ENCODE measurements at regions not wholly inside any gene's neighbourhood (a gene's known extent, or its start where the extent isn't known, plus 50 kb on each side); places are given as distances from the start of the nearest gene placed in this dataset.

DNA sequence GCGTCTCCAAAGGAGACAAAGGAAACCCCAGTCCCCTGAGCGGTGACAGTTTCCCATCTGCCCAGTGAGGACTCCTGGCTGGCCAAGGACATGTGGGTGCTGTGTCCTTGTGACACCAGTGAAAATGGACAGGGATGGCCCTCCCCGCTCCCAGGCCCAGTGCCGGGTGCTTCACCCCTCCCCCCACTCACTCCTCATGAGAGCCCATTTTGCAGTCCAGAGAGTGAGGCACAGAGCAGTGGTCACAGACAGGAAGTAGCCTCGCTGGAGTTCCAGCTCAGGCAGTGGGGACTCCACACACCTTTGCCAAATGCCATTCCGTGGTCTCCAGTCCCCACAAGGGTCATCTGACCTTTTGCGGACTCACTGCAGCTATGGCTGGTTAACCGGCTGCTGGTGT, 642.9 kb downstream of the PTPRU start:
- H3K27me3 ChIP-seq, result peaks cover 0 to 11% of the 10 kb centered on the region in 2 donors
- TF ChIP-seq POLR2A (IDR thresholded peaks at IDR 0.05) (no peak), POLR2AphosphoS5 (IDR thresholded peaks at IDR 0.05) (no peak)
- TF ChIP-seq, protein P1, sequence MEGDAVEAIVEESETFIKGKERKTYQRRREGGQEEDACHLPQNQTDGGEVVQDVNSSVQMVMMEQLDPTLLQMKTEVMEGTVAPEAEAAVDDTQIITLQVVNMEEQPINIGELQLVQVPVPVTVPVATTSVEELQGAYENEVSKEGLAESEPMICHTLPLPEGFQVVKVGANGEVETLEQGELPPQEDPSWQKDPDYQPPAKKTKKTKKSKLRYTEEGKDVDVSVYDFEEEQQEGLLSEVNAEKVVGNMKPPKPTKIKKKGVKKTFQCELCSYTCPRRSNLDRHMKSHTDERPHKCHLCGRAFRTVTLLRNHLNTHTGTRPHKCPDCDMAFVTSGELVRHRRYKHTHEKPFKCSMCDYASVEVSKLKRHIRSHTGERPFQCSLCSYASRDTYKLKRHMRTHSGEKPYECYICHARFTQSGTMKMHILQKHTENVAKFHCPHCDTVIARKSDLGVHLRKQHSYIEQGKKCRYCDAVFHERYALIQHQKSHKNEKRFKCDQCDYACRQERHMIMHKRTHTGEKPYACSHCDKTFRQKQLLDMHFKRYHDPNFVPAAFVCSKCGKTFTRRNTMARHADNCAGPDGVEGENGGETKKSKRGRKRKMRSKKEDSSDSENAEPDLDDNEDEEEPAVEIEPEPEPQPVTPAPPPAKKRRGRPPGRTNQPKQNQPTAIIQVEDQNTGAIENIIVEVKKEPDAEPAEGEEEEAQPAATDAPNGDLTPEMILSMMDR (IDR thresholded peaks at IDR 0.05), result no peak
- no peak overlapping the region for H3K4me3 ChIP-seq
- peak in 1 of 2 donors; percentile 39 for DNase-seq (ENCODE audit: low spot score in 2 of 2)
- no peaks in the 10 kb centered on the region for H3K36me3 ChIP-seq
- intact Hi-C loops (cut with DNase I; ENCODE audit: low total_unique reads), result no loop called here
- H3K27ac ChIP-seq, result no peak overlapping the region
- H3K9me3 ChIP-seq, result no peaks in the 10 kb centered on the region
- H3K4me1 ChIP-seq, result no peaks in the 10 kb centered on the region

GRCh38 chr1:29878501-29878900, 642.2 kb downstream of the PTPRU start:
- peak in 1 of 2 donors; percentile 2 for DNase-seq (ENCODE audit: low spot score in 2 of 2)
- Histone ChIP-seq H3K9me3 (no peaks in the 10 kb centered on the region), H3K27me3 (peaks cover 0 to 11% of the 10 kb centered on the region in 2 donors), H3K36me3 (no peaks in the 10 kb centered on the region), H3K27ac (no peak overlapping the region), H3K4me3 (no peak overlapping the region), H3K4me1 (no peaks in the 10 kb centered on the region)
- intact Hi-C loops (cut with DNase I; ENCODE audit: low total_unique reads), result no loop called here
- TF ChIP-seq POLR2A (IDR thresholded peaks at IDR 0.05) (no peak), POLR2AphosphoS5 (IDR thresholded peaks at IDR 0.05) (no peak)
- TF ChIP-seq, protein P1 (IDR thresholded peaks at IDR 0.05), result no peak

- H3K36me3 ChIP-seq, result no peaks in the 10 kb centered on the region
- H3K9me3 ChIP-seq, result no peaks in the 10 kb centered on the region
- TF ChIP-seq POLR2A (IDR thresholded peaks at IDR 0.05), result no peak
- TF ChIP-seq POLR2AphosphoS5 (IDR thresholded peaks at IDR 0.05), result no peak
- TF ChIP-seq, protein P1 (IDR thresholded peaks at IDR 0.05), result no peak
- intact Hi-C loops (cut with DNase I; ENCODE audit: low total_unique reads), result no loop called here
- DNase-seq (ENCODE audit: low spot score in 2 of 2), result peak in 1 of 2 donors; percentile 40
- H3K27me3 ChIP-seq, result peaks cover 0 to 11% of the 10 kb centered on the region in 2 donors
- no peak overlapping the region for H3K27ac ChIP-seq
- no peak overlapping the region for H3K4me3 ChIP-seq
- no peaks in the 10 kb centered on the region for H3K4me1 ChIP-seq
Measured at GRCh38 chr1:29876902-29877301, 640.6 kb downstream of the PTPRU start.

DNA sequence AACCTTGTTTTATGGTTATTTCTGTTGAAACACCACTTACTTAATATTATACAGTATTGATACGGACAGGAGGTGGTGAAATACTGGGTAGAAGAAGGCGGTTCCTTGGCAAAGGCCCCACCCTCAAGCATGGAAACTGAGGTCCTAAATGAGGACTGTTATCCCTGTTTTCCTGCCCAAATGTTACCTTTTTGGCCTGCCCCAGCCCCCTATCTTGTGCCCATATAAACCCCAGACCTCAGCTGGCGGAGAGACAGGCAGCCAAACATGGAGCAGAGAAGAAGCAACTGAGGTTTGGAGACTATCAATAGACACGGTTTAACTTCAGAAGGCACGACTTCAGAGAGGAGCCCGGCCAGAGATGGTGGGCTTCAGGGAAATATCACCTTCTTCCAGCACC, 640.1 kb downstream of the PTPRU start:
- no peak overlapping the region for H3K27ac ChIP-seq
- no peaks in the 10 kb centered on the region for H3K36me3 ChIP-seq
- H3K4me3 ChIP-seq, result no peak overlapping the region
- no peak for DNase-seq (ENCODE audit: low spot score in 2 of 2)
- H3K9me3 ChIP-seq, result no peaks in the 10 kb centered on the region
- H3K27me3 ChIP-seq, result peaks cover 0 to 11% of the 10 kb centered on the region in 2 donors
- TF ChIP-seq POLR2AphosphoS5 (IDR thresholded peaks at IDR 0.05), result no peak
- TF ChIP-seq, protein P1 (IDR thresholded peaks at IDR 0.05), result no peak
- TF ChIP-seq POLR2A (IDR thresholded peaks at IDR 0.05), result no peak
- intact Hi-C loops (cut with DNase I; ENCODE audit: low total_unique reads), result no loop called here
- no peaks in the 10 kb centered on the region for H3K4me1 ChIP-seq

- Histone ChIP-seq H3K4me1 (no peaks in the 10 kb centered on the region), H3K27me3 (peaks cover 0 to 11% of the 10 kb centered on the region in 2 donors), H3K36me3 (no peaks in the 10 kb centered on the region), H3K4me3 (no peak overlapping the region), H3K27ac (no peak overlapping the region), H3K9me3 (no peaks in the 10 kb centered on the region)
- DNase-seq (ENCODE audit: low spot score in 2 of 2), result peak in 1 of 2 donors; percentile 20
- intact Hi-C loops (cut with DNase I; ENCODE audit: low total_unique reads), result no loop called here
- TF ChIP-seq POLR2A (IDR thresholded peaks at IDR 0.05) (no peak), POLR2AphosphoS5 (IDR thresholded peaks at IDR 0.05) (no peak)
- TF ChIP-seq, protein P1 (IDR thresholded peaks at IDR 0.05), result no peak
Measured at GRCh38 chr1:29875557-29876028, 639.3 kb downstream of the PTPRU start.
